ENCODE measurements at regions not wholly inside any gene's neighbourhood (a gene's known extent, or its start where the extent isn't known, plus 50 kb on each side); places are given as distances from the start of the nearest gene placed in this dataset.

DNA sequence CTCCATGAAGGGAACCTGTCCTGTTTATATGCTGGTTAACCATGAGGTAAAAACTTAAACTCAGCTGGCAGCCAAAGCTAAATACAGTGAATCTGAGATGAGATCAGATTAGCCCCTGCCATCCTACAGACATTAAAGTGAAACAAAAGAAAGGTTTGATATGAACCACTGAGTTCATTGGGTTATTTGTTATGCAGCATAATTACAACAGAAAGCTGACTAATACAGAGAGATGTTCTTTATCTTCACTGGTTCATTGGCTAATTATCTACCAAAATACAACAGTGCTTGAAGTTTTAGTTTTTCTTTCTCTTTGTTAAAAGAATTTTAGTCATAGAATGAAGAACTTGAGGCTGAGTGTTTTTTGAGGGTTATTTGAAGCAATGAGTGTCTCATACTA lies 307.6 kb upstream of the FERMT1 start:
- TF ChIP-seq, protein P1, sequence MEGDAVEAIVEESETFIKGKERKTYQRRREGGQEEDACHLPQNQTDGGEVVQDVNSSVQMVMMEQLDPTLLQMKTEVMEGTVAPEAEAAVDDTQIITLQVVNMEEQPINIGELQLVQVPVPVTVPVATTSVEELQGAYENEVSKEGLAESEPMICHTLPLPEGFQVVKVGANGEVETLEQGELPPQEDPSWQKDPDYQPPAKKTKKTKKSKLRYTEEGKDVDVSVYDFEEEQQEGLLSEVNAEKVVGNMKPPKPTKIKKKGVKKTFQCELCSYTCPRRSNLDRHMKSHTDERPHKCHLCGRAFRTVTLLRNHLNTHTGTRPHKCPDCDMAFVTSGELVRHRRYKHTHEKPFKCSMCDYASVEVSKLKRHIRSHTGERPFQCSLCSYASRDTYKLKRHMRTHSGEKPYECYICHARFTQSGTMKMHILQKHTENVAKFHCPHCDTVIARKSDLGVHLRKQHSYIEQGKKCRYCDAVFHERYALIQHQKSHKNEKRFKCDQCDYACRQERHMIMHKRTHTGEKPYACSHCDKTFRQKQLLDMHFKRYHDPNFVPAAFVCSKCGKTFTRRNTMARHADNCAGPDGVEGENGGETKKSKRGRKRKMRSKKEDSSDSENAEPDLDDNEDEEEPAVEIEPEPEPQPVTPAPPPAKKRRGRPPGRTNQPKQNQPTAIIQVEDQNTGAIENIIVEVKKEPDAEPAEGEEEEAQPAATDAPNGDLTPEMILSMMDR (IDR thresholded peaks at IDR 0.05; ENCODE audit: borderline replicate concordance, extremely low read depth, low read length, poor library complexity, severe bottlenecking), result no peak
- no peak for TF ChIP-seq EZH2 (IDR thresholded peaks at IDR 0.05; ENCODE audit: borderline replicate concordance, low read depth, low read length, severe bottlenecking)

Measured in DND-41 (cell line).